ENCODE measurements at regions not wholly inside any gene's neighbourhood (a gene's known extent, or its start where the extent isn't known, plus 50 kb on each side); places are given as distances from the start of the nearest gene placed in this dataset.

- Histone ChIP-seq H3K4me1 (ENCODE audit: insufficient read depth, low read length) (no peaks in the 10 kb centered on the region), H3K36me3 (ENCODE audit: insufficient read depth, low read length) (no peaks in the 10 kb centered on the region), H3K27me3 (ENCODE audit: insufficient read depth, low read length, poor library complexity, severe bottlenecking) (no peaks in the 10 kb centered on the region), H3K9me3 (ENCODE audit: low read length) (no peaks in the 10 kb centered on the region), H3K27ac (ENCODE audit: low read depth, low read length) (no peak overlapping the region), H3K4me3 (ENCODE audit: low read length) (no peak overlapping the region)
- H3K27ac Mint-ChIP-seq = no peak overlapping the region
- peaks cover 0 to 5% (median 0%) of the 10 kb centered on the region in 3 donors for H3K4me1 Mint-ChIP-seq
- no peak overlapping the region for H3K4me3 Mint-ChIP-seq
- H3K36me3 Mint-ChIP-seq = no peaks in the 10 kb centered on the region
- peaks cover 0 to 6% (median 2%) of the 10 kb centered on the region in 5 donors for H3K9me3 Mint-ChIP-seq
- no peak for DNase-seq
- ChIA-PET POLR2A (no interaction called here), CTCF (no interaction called here)
- H3K27me3 Mint-ChIP-seq = peaks cover 0 to 4% of the 10 kb centered on the region in 2 donors
Measured at GRCh38 chr20:60816901-60817300, 435.2 kb upstream of the CDH4 start.

DNA sequence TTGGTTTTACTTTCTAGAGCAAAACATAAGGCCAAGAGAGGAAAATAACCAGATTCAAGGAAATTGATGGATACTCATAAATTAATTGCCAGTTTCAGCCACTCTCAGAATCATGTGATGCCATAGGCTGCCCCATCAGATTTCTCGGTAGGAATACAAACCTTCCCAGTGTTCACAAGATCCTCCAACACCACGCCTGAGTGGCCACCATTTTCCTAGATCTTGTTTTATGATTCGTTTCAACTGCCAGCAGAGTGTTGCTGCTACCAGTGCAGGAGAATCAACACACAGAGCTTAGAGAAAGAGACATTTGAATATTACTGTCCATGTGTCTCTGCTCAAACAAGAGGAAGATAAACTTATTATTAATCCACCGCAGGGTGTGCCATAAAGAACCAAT, 434.2 kb upstream of the CDH4 start:
- CTCF ChIA-PET = no interaction called here
- Histone ChIP-seq H3K27me3 (ENCODE audit: insufficient read depth, low read length, poor library complexity, severe bottlenecking) (no peaks in the 10 kb centered on the region), H3K36me3 (ENCODE audit: insufficient read depth, low read length) (no peaks in the 10 kb centered on the region), H3K4me1 (ENCODE audit: insufficient read depth, low read length) (no peaks in the 10 kb centered on the region), H3K4me3 (ENCODE audit: low read length) (no peak overlapping the region), H3K27ac (ENCODE audit: low read depth, low read length) (no peak overlapping the region), H3K9me3 (ENCODE audit: low read length) (no peaks in the 10 kb centered on the region)
- Mint-ChIP-seq H3K4me1 (peaks cover 0 to 5% (median 0%) of the 10 kb centered on the region in 3 donors), H3K9me3 (peaks cover 0 to 4% (median 2%) of the 10 kb centered on the region in 5 donors), H3K4me3 (no peak overlapping the region), H3K27me3 (peaks cover 0 to 4% of the 10 kb centered on the region in 2 donors), H3K27ac (no peak overlapping the region), H3K36me3 (no peaks in the 10 kb centered on the region)
- DNase-seq = no peak
- POLR2A ChIA-PET = no interaction called here

DNA sequence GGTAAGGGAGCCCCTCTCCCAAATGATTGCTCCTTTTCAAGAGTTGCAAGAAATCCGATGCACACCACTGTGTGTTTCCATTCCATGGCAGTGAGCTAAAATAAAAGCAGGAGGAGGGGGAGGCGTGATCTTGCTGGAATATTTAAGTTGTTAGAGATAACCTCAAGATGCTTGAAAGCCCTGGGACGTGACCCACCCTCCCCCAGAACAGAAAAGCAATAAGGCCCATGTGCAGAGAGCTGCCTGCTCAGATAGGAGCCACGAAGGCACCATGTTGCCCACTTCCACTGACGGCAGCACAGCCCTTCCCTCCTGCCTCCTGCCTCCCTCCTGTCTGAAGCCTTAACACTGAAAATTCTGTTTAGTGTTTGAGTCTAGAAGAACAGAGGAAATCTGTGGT, 432.6 kb upstream of the CDH4 start:
- Mint-ChIP-seq H3K9me3 (peaks cover 0 to 4% (median 2%) of the 10 kb centered on the region in 5 donors), H3K36me3 (no peaks in the 10 kb centered on the region), H3K4me3 (no peak overlapping the region), H3K27me3 (peaks cover 0 to 4% of the 10 kb centered on the region in 2 donors), H3K4me1 (peaks cover 0 to 5% (median 0%) of the 10 kb centered on the region in 3 donors), H3K27ac (no peak overlapping the region)
- no peaks in the 10 kb centered on the region for H3K4me1 ChIP-seq (ENCODE audit: insufficient read depth, low read length)
- H3K27ac ChIP-seq (ENCODE audit: low read depth, low read length) = no peak overlapping the region
- H3K36me3 ChIP-seq (ENCODE audit: insufficient read depth, low read length) = no peaks in the 10 kb centered on the region
- no peak for DNase-seq
- no peaks in the 10 kb centered on the region for H3K27me3 ChIP-seq (ENCODE audit: insufficient read depth, low read length, poor library complexity, severe bottlenecking)
- CTCF ChIA-PET = no interaction called here
- H3K9me3 ChIP-seq (ENCODE audit: low read length) = no peaks in the 10 kb centered on the region
- H3K4me3 ChIP-seq (ENCODE audit: low read length) = no peak overlapping the region
- POLR2A ChIA-PET = no interaction called here

GRCh38 chr20:60820149-60820548, 431.9 kb upstream of the CDH4 start:
- no peaks in the 10 kb centered on the region for H3K36me3 Mint-ChIP-seq
- Histone ChIP-seq H3K27me3 (ENCODE audit: insufficient read depth, low read length, poor library complexity, severe bottlenecking) (no peaks in the 10 kb centered on the region), H3K4me1 (ENCODE audit: insufficient read depth, low read length) (no peaks in the 10 kb centered on the region), H3K27ac (ENCODE audit: low read depth, low read length) (no peak overlapping the region), H3K4me3 (ENCODE audit: low read length) (no peak overlapping the region), H3K36me3 (ENCODE audit: insufficient read depth, low read length) (no peaks in the 10 kb centered on the region), H3K9me3 (ENCODE audit: low read length) (no peaks in the 10 kb centered on the region)
- peaks cover 0 to 4% of the 10 kb centered on the region in 2 donors for H3K27me3 Mint-ChIP-seq
- no peak overlapping the region for H3K4me3 Mint-ChIP-seq
- H3K9me3 Mint-ChIP-seq = peaks cover 0 to 4% (median 2%) of the 10 kb centered on the region in 5 donors
- POLR2A ChIA-PET = no interaction called here
- no peak overlapping the region for H3K27ac Mint-ChIP-seq
- peaks cover 0 to 5% (median 0%) of the 10 kb centered on the region in 3 donors for H3K4me1 Mint-ChIP-seq
- CTCF ChIA-PET = no interaction called here
- DNase-seq = no peak

GRCh38 chr20:60820918-60821317, 431.1 kb upstream of the CDH4 start:
- no peak for DNase-seq
- Histone ChIP-seq H3K27ac (ENCODE audit: low read depth, low read length) (no peak overlapping the region), H3K4me1 (ENCODE audit: insufficient read depth, low read length) (no peaks in the 10 kb centered on the region), H3K4me3 (ENCODE audit: low read length) (no peak overlapping the region), H3K36me3 (ENCODE audit: insufficient read depth, low read length) (no peaks in the 10 kb centered on the region), H3K9me3 (ENCODE audit: low read length) (no peaks in the 10 kb centered on the region), H3K27me3 (ENCODE audit: insufficient read depth, low read length, poor library complexity, severe bottlenecking) (no peaks in the 10 kb centered on the region)
- peaks cover 0 to 4% of the 10 kb centered on the region in 2 donors for H3K27me3 Mint-ChIP-seq
- peaks cover 0 to 3% (median 2%) of the 10 kb centered on the region in 5 donors for H3K9me3 Mint-ChIP-seq
- ChIA-PET POLR2A (no interaction called here), CTCF (no interaction called here)
- no peak overlapping the region for H3K27ac Mint-ChIP-seq
- peaks cover 0 to 5% (median 0%) of the 10 kb centered on the region in 3 donors for H3K4me1 Mint-ChIP-seq
- no peak overlapping the region for H3K4me3 Mint-ChIP-seq
- no peaks in the 10 kb centered on the region for H3K36me3 Mint-ChIP-seq

DNA sequence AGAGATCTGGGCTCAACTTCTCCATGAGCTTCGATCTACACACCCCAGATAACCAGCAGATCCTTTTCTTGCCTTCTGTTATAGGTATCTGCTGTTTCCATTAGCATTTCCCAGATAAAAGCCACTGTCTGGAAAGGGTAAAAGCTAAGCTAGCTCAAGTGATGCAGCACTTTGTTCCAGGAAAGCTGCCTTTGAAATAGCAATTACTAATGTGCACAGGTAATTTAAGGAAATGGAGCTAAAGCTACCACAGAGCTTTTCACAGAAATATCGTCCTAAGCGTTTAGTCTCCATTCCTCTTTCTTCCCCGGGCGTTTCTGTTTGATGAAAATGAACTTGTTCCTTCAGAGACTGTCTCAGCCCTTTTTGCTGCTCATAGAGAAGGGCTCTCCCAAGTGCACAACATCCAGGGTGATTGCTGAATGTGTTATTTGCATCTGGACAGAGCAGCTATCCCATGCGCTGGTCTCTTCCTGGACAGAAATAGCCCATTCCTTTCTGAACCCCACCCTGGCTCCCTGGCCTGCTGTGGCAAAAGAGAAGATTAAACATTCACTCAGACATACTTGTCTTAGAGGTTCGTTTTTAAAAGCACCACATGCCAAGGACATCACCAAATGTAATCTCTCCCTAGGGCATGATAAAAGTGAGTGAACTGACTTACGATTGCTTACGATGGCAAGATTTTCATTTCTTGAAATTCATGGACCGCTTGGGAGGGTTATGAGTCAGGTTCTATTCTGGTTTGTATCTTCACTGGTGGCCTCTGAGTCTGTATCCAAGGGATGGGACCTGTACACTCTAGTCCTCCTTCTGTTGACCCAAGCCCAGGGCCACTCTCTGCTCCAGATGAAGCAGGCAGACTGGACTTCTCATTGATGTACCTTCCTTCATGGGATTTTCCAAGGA, 429.1 kb upstream of the CDH4 start:
- Histone ChIP-seq H3K4me3 (ENCODE audit: low read length) (no peak overlapping the region), H3K27me3 (ENCODE audit: insufficient read depth, low read length, poor library complexity, severe bottlenecking) (no peaks in the 10 kb centered on the region), H3K36me3 (ENCODE audit: insufficient read depth, low read length) (no peaks in the 10 kb centered on the region), H3K4me1 (ENCODE audit: insufficient read depth, low read length) (no peaks in the 10 kb centered on the region), H3K9me3 (ENCODE audit: low read length) (no peaks in the 10 kb centered on the region), H3K27ac (ENCODE audit: low read depth, low read length) (no peak overlapping the region)
- DNase-seq = no peak
- no peak overlapping the region for H3K4me3 Mint-ChIP-seq
- no peaks in the 10 kb centered on the region for H3K27me3 Mint-ChIP-seq
- ChIA-PET CTCF (no interaction called here), POLR2A (no interaction called here)
- H3K36me3 Mint-ChIP-seq = no peaks in the 10 kb centered on the region
- peaks cover 0 to 5% (median 0%) of the 10 kb centered on the region in 3 donors for H3K4me1 Mint-ChIP-seq
- no peak overlapping the region for H3K27ac Mint-ChIP-seq
- H3K9me3 Mint-ChIP-seq = peaks cover 0 to 6% (median 2%) of the 10 kb centered on the region in 5 donors

DNA sequence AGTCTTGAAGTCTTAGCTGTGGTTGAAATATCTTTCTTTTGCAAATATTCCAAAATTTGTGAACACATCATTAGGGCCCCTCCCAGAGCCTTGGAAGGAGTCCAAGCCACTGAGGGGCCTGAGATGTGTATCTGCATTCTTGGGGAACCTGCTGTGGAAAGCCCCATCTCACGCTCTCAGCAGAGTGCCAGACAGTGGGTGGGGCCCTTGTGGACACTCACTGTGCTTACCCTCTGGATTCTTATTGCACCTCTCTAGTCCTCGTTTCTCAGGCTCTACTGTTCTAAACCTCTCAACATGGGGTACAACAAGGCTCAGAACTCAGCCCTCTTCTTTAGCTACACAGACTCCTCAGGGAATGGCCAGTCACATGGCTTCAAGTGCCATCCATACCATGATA, 416.2 kb upstream of the CDH4 start:
- Histone ChIP-seq H3K4me3 (ENCODE audit: low read length) (no peak overlapping the region), H3K4me1 (ENCODE audit: insufficient read depth, low read length) (no peaks in the 10 kb centered on the region), H3K27me3 (ENCODE audit: insufficient read depth, low read length, poor library complexity, severe bottlenecking) (no peaks in the 10 kb centered on the region), H3K9me3 (ENCODE audit: low read length) (no peaks in the 10 kb centered on the region), H3K36me3 (ENCODE audit: insufficient read depth, low read length) (no peaks in the 10 kb centered on the region), H3K27ac (ENCODE audit: low read depth, low read length) (no peak overlapping the region)
- peaks cover 0 to 6% (median 0%) of the 10 kb centered on the region in 5 donors for H3K9me3 Mint-ChIP-seq
- DNase-seq = no peak
- no peak overlapping the region for H3K27ac Mint-ChIP-seq
- H3K4me3 Mint-ChIP-seq = no peak overlapping the region
- CTCF ChIA-PET = no interaction called here
- H3K36me3 Mint-ChIP-seq = no peaks in the 10 kb centered on the region
- peaks cover 0 to 1% of the 10 kb centered on the region in 2 donors for H3K27me3 Mint-ChIP-seq
- POLR2A ChIA-PET = no interaction called here
- H3K4me1 Mint-ChIP-seq = no peaks in the 10 kb centered on the region

- H3K27ac Mint-ChIP-seq = no peak overlapping the region
- H3K27me3 Mint-ChIP-seq = no peaks in the 10 kb centered on the region
- Histone ChIP-seq H3K27ac (ENCODE audit: low read depth, low read length) (no peak overlapping the region), H3K36me3 (ENCODE audit: insufficient read depth, low read length) (no peaks in the 10 kb centered on the region), H3K27me3 (ENCODE audit: insufficient read depth, low read length, poor library complexity, severe bottlenecking) (no peaks in the 10 kb centered on the region), H3K4me3 (ENCODE audit: low read length) (no peak overlapping the region), H3K9me3 (ENCODE audit: low read length) (no peaks in the 10 kb centered on the region), H3K4me1 (ENCODE audit: insufficient read depth, low read length) (no peaks in the 10 kb centered on the region)
- DNase-seq = no peak
- H3K4me3 Mint-ChIP-seq = no peak overlapping the region
- H3K4me1 Mint-ChIP-seq = no peaks in the 10 kb centered on the region
- ChIA-PET POLR2A (no interaction called here), CTCF (no interaction called here)
- no peaks in the 10 kb centered on the region for H3K36me3 Mint-ChIP-seq
- no peaks in the 10 kb centered on the region for H3K9me3 Mint-ChIP-seq
Measured at GRCh38 chr20:60837173-60837770, 414.8 kb upstream of the CDH4 start.
